Lower leg skin (tissue), 3 donors: ENCODE measurements at regions not wholly inside any gene's neighbourhood (a gene's known extent, or its start where the extent isn't known, plus 50 kb on each side); places are given as distances from the start of the nearest gene placed in this dataset.
"Not testable (repeated sequence)": the region's sequence is repeated elsewhere in the genome, so short reads cannot be mapped to it uniquely, and the experiment has no call there.

ENCODE experiments used
- CTCF ChIP-seq, 3 donors: fragments of 450-650 bp; IDR thresholded peaks; one replicate each; pipeline ENCODE4 v1.5.1; 2016; ENCODE audit warnings: antibody characterized with exemption in 3 of 3, mild to moderate bottlenecking in 3 of 3, moderate library complexity in 2 of 3
- POLR2A ChIP-seq, 2 donors: fragments of 450-650 bp; IDR thresholded peaks; one replicate each; pipeline ENCODE4 v1.6.1; 2016 to 2017; ENCODE audit warnings: antibody characterized with exemption in 2 of 2, mild to moderate bottlenecking in 1 of 2, moderate library complexity in 1 of 2

- not testable (repeated sequence) for TF ChIP-seq CTCF, POLR2A (IDR thresholded peaks at IDR 0.05)
Measured at GRCh38 chr13:52234928-52235327, 75.5 kb upstream of the NEK3 start.
